ENCODE measurements at regions not wholly inside any gene's neighbourhood (a gene's known extent, or its start where the extent isn't known, plus 50 kb on each side); places are given as distances from the start of the nearest gene placed in this dataset.

DNA sequence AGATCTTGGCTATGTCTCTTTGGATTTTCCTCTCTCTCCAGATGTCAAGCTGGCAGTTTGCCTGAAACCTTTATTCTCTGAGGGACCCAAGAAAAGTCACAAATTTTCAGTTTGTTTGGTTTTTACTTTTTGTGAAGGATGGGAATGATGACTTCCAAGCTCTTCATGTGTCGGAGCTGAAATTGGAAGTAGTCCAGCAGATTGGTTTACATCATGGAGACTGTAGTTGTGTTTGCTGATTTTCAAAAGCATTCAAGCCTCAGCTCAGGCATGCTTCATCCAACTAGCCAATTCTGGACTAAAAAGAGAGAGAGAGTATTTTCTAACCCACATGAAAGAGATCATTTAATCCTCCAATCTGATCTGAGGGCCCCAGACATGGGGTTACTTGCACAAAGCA is 326.2 kb upstream of the AUTS2 start (continued):
- no peak for TF ChIP-seq ASH2L (IDR thresholded peaks at IDR 0.05; ENCODE audit: low read length)

Data from H1 (cell line).